ENCODE measurements at regions not wholly inside any gene's neighbourhood (a gene's known extent, or its start where the extent isn't known, plus 50 kb on each side); places are given as distances from the start of the nearest gene placed in this dataset.

- no peaks in the 10 kb centered on the region for H3K9me3 ChIP-seq (ENCODE audit: control insufficient read depth in 4 of 4, insufficient read depth in 3 of 4, low read length in 3 of 4)
- no peak overlapping the region for H3K27ac ChIP-seq (ENCODE audit: low read depth in 1 of 2, low read length in 1 of 2)
- no peak for TF ChIP-seq CTCF (IDR thresholded peaks at IDR 0.05; ENCODE audit: control extremely low read depth, extremely low read depth)
- H3K9ac ChIP-seq (ENCODE audit: insufficient read depth in 1 of 2, low read length in 2 of 2), result no peak overlapping the region
- no peak for DNase-seq
- H3K4me3 ChIP-seq, result no peak overlapping the region
- no peaks in the 10 kb centered on the region for H3K4me1 ChIP-seq (ENCODE audit: control insufficient read depth in 5 of 5, insufficient read depth in 5 of 5, low read length in 5 of 5)
- ATAC-seq (ENCODE audit: insufficient read depth, low FRiP score), result no peak
- no peaks in the 10 kb centered on the region for H3K27me3 ChIP-seq (ENCODE audit: control insufficient read depth in 3 of 3, insufficient read depth in 3 of 3, low read length in 2 of 3)
- no peaks in the 10 kb centered on the region for H3K36me3 ChIP-seq (ENCODE audit: control insufficient read depth in 4 of 4, insufficient read depth in 4 of 4, low read length in 4 of 4)
These were observed 111.0 kb upstream of the MAX start for GRCh38 chr14:65213316-65213715.

DNA sequence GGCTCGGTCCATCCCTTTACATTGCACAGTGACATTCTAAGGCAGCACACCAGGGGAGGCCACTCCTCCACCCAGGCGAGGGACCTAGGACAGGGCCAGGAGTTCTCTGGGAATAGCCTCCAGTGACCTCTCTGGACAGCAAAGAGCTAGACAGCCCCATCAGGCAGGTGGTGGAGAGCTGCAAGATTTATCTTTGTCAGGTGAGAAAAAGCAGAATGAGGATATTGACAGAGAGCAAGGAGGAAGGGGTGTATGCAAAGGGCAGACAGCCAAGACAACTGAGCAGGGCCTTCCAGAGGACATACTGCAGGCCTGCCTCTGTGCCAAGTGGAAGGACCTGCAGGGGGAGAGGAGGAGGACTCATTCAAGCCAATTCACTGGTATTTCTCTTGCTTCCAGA, 112.4 kb upstream of the MAX start:
- H3K4me3 ChIP-seq, result no peak overlapping the region
- peak; percentile 38 to 79 (median 55) for DNase-seq
- H3K9me3 ChIP-seq (ENCODE audit: control insufficient read depth in 4 of 4, insufficient read depth in 3 of 4, low read length in 3 of 4), result no peaks in the 10 kb centered on the region
- no peaks in the 10 kb centered on the region for H3K36me3 ChIP-seq (ENCODE audit: control insufficient read depth in 4 of 4, insufficient read depth in 4 of 4, low read length in 4 of 4)
- no peaks in the 10 kb centered on the region for H3K27me3 ChIP-seq (ENCODE audit: control insufficient read depth in 3 of 3, insufficient read depth in 3 of 3, low read length in 2 of 3)
- no peak overlapping the region for H3K27ac ChIP-seq (ENCODE audit: low read depth in 1 of 2, low read length in 1 of 2)
- WGBS, 2 donors, result 75 to 97% methylated on average over 2 of the region's 2 CpGs
- TF ChIP-seq CTCF (IDR thresholded peaks at IDR 0.05; ENCODE audit: control extremely low read depth, extremely low read depth), result no peak
- no peak overlapping the region for H3K9ac ChIP-seq (ENCODE audit: insufficient read depth in 1 of 2, low read length in 2 of 2)
- H3K4me1 ChIP-seq (ENCODE audit: control insufficient read depth in 5 of 5, insufficient read depth in 5 of 5, low read length in 5 of 5), result no peaks in the 10 kb centered on the region
- no peak for ATAC-seq (ENCODE audit: insufficient read depth, low FRiP score)

DNA sequence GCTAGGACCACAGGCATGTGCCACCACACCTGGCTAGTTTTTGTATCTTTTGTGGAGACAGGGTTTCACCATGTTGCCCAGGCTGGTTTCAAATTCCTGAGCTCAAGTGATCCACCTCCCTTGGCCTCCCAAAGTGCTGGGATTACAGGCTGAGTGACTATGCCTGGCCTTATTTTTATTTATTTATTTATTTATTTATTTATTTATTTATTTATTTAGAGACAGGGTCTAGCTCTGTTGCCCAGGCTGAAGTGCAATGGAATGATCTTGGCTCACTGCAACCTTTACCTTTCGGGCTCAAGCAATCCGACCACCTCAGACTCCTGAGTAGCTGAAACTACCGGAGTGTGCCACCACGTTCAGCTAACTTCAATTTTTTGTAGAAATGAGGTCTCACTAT, 117.0 kb upstream of the MAX start:
- 96 to 97% methylated on average over 4 of the region's 4 CpGs for WGBS, 2 donors
- no peak for DNase-seq
- no peak for TF ChIP-seq CTCF (IDR thresholded peaks at IDR 0.05; ENCODE audit: control extremely low read depth, extremely low read depth)
- ATAC-seq (ENCODE audit: insufficient read depth, low FRiP score), result no peak
- H3K9me3 ChIP-seq (ENCODE audit: control insufficient read depth in 4 of 4, insufficient read depth in 3 of 4, low read length in 3 of 4), result no peaks in the 10 kb centered on the region
- H3K4me1 ChIP-seq (ENCODE audit: control insufficient read depth in 5 of 5, insufficient read depth in 5 of 5, low read length in 5 of 5), result no peaks in the 10 kb centered on the region
- H3K36me3 ChIP-seq (ENCODE audit: control insufficient read depth in 4 of 4, insufficient read depth in 4 of 4, low read length in 4 of 4), result no peaks in the 10 kb centered on the region
- H3K9ac ChIP-seq (ENCODE audit: insufficient read depth in 1 of 2, low read length in 2 of 2), result no peak overlapping the region
- H3K4me3 ChIP-seq, result no peak overlapping the region
- H3K27me3 ChIP-seq (ENCODE audit: control insufficient read depth in 3 of 3, insufficient read depth in 3 of 3, low read length in 2 of 3), result no peaks in the 10 kb centered on the region
- H3K27ac ChIP-seq (ENCODE audit: low read depth in 1 of 2, low read length in 1 of 2), result no peak overlapping the region

DNA sequence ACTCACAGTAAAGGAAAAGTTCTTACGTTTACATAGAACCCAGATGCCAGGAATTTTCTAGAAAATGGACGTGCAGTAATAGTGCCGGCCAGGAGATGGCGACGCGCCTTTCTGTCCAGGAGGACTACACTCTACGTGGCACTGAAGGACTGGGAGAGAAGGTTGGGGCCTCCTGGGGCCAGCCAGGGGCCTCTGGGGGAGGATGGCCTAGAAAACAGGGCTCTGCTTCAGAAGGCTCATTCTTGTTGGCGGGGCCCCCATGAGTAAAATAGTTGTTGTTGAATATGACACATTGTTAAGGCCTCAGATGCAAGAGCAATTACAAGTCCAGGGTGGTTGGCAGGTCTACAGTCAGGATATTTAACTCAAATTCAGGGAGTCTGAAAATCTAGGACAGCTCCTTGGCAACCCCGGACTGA, 120.1 kb upstream of the MAX start:
- peak; percentile 69 for ATAC-seq (ENCODE audit: insufficient read depth, low FRiP score)
- WGBS, 2 donors, result 39 to 42% methylated on average over 9 of the region's 9 CpGs
- Histone ChIP-seq H3K9ac (ENCODE audit: insufficient read depth in 1 of 2, low read length in 2 of 2) (no peak overlapping the region), H3K36me3 (ENCODE audit: control insufficient read depth in 4 of 4, insufficient read depth in 4 of 4, low read length in 4 of 4) (no peaks in the 10 kb centered on the region), H3K4me3 (no peak overlapping the region), H3K4me1 (ENCODE audit: control insufficient read depth in 5 of 5, insufficient read depth in 5 of 5, low read length in 5 of 5) (peaks cover 0 to 5% (median 4%) of the 10 kb centered on the region in 5 donors), H3K27ac (ENCODE audit: low read depth in 1 of 2, low read length in 1 of 2) (no peak overlapping the region), H3K27me3 (ENCODE audit: control insufficient read depth in 3 of 3, insufficient read depth in 3 of 3, low read length in 2 of 3) (no peaks in the 10 kb centered on the region), H3K9me3 (ENCODE audit: control insufficient read depth in 4 of 4, insufficient read depth in 3 of 4, low read length in 3 of 4) (no peaks in the 10 kb centered on the region)
- TF ChIP-seq CTCF (IDR thresholded peaks at IDR 0.05; ENCODE audit: control extremely low read depth, extremely low read depth), result peak; percentile 67
- peak; percentile 24 to 39 (median 37) for DNase-seq

Measured in lung (tissue), 11 donors.